Putamen (tissue), 1 donor: ENCODE measurements at regions not wholly inside any gene's neighbourhood (a gene's known extent, or its start where the extent isn't known, plus 50 kb on each side); places are given as distances from the start of the nearest gene placed in this dataset.

ENCODE experiments used
- DNase-seq: peaks from one replicate; pipeline ENCODE4 v3.0.0-alpha.2; 2016; ENCODE audit warnings: low spot score

GRCh38 chr1:102071451-102071850 is 74.7 kb upstream of the OLFM3 start:
- no peak for DNase-seq

- no peak for DNase-seq
Observed at GRCh38 chr1:102050556-102050955, 53.8 kb upstream of the OLFM3 start.

DNA sequence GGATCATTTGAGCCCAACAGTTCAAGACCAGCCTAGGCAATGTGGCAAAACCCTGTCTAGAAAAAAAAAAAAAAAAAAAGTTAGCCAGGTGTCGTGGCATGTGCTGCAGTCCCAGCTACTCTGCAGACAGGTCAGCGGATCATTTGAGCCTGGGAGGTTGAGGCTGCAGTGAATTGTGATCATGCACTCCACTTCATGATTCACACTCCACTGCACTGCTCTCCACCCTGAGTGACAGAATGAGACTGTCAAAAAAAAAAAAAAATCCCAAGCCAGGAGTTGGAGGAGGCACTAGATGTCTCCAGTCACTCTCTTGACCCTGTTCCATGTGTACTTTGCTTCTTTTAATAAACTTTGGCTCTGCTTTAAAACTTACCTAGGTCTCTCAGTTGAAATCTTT is 51.0 kb upstream of the OLFM3 start:
- no peak for DNase-seq
